ENCODE measurements at regions not wholly inside any gene's neighbourhood (a gene's known extent, or its start where the extent isn't known, plus 50 kb on each side); places are given as distances from the start of the nearest gene placed in this dataset.

DNA sequence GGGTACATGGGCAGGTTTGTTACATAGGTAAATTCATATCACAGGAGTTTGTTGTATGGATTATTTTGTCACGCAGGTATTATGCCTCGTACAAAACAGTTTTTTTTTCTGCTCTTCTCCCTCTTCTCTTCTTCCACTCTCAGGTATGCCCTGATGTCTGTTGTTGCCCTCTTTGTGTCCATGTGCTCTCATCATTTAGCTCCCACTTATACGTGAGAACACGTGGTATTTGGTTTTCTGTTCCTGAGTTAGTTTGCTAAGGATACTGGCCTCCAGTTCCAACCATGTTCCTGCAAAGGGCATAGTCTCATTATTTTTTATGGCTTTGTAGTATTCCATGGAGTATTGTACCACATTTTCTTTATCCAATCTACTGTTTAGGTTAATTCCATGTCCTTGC lies 65.7 kb downstream of the UNC5CL start:
- DNase-seq (ENCODE audit: low spot score), result no peak

- no peak for DNase-seq (ENCODE audit: low spot score)
These were observed 66.2 kb downstream of the UNC5CL start for GRCh38 chr6:40972814-40973213.

DNA sequence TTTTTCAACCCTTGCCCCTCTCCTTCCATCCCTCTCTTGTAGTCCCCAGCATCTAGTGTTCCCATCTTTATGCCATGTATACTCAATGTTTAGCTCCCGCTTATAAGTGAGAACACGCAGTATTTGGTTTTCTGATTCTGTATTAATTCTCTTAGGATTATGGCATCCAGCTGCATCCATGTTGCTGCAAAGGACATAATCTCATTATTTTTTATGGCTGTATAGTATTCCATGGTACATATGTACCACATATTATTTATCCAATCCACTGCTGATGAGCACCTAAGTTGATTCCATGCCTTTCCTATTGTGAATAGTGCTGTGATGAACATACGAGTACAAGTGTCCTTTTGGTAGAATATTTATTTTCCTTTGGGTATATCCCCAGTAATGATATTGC lies 66.8 kb downstream of the UNC5CL start:
- DNase-seq (ENCODE audit: low spot score), result no peak

- DNase-seq (ENCODE audit: low spot score), result no peak
These were observed 70.3 kb downstream of the UNC5CL start for GRCh38 chr6:40968620-40969164.

DNA sequence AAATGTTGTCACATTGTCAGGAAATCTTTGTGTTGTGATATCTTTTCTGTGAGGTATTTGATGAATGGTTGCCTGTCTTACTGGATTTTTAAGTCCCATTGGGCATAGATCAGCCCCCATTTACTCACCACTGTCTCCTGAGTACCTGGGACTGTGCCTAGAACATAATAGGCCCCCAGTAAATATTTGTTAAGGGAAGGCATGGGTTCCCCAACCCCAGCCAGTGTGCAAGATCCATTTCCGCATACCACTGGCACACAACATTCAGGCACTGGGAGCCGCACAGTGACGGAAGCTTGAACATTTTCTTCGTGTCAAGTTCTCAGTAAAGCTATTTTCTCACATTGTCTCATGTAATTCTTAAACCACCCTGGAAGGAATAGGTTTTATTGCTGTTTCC lies 72.2 kb downstream of the UNC5CL start:
- DNase-seq (ENCODE audit: low spot score), result no peak

- DNase-seq (ENCODE audit: low spot score), result no peak
These were observed 74.0 kb downstream of the UNC5CL start for GRCh38 chr6:40965046-40965445.

- DNase-seq (ENCODE audit: low spot score), result no peak
These were observed 76.0 kb downstream of the UNC5CL start for GRCh38 chr6:40963019-40963418.

- no peak for DNase-seq (ENCODE audit: low spot score)
These were observed 76.8 kb downstream of the UNC5CL start for GRCh38 chr6:40962241-40962640.

DNA sequence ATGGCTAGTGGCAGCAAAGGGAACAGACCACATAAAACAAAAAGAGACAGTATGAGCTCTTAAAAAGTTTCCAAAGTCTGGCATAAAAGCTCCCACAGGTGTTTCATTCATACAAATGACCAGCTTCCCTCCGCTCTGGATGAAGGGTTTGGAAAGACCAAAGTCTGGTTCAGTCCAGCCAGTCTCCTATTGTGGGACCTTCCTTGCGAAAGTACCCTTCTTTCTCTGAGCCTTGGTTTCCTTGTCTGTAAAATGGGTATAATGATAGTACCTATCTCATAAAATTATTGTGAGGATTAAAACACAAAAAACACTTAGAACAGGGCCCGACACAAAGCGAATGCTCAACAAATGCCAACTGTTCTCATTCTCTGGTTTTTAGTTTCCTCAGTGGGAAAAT lies 77.2 kb downstream of the UNC5CL start:
- DNase-seq (ENCODE audit: low spot score), result no peak

DNA sequence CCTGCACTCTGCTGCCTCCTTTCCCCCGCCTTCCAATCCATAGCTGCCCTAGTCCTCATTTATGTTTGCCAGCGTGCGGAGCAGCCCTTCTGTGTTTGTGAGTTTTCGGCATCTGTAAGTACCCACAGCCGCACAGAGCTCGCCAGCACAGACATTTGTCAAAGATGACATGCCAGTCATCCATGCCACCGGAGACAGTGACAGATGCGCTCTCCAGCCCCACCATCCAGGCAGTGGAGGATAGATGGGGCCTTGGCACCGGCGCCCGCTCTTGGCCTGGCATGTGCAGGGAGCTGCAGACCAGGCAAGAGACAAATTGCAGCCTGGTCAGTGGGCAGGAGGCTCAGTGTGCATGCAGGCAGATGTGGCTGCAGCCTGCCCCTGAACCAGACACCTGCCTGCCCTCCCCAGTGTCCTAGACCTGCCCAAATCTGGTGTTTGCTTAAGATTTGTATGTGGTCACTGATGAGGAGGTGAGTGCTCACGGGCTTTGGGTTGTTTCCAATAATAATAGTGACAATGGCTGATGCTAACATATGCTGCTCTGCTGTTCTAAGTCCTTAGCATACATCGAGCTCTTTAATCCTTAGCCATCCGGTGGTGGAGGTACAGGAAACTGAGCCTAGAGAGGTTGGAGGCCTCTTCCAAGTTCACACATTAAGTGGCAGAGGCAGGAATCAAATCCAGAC lies 78.1 kb downstream of the UNC5CL start:
- DNase-seq (ENCODE audit: low spot score), result no peak

DNA sequence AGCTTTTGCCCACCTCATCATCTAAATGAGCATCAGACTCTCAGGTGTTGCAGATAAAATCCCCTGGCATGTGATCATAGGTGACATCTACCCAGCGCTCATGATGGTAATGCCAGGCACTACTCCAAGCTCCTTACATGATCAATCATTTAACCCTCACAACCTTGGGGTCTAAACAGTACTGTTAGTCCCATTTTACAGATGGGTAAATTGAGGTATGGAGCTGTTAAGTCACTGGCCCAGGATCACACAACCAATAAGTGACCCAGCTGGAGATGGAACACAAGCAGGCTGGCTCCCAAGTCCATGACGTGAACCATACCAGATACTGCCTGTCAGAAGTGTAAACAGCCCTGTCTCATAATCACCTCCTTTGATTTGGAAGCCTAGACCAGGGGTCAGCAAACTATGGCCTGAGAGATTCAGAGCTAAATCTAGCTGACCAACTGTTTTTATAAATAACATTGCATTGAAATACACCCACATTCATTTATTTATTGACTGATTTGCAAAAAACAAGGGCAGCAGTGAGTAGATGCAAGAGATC lies 79.2 kb downstream of the UNC5CL start:
- DNase-seq (ENCODE audit: low spot score), result no peak

DNA sequence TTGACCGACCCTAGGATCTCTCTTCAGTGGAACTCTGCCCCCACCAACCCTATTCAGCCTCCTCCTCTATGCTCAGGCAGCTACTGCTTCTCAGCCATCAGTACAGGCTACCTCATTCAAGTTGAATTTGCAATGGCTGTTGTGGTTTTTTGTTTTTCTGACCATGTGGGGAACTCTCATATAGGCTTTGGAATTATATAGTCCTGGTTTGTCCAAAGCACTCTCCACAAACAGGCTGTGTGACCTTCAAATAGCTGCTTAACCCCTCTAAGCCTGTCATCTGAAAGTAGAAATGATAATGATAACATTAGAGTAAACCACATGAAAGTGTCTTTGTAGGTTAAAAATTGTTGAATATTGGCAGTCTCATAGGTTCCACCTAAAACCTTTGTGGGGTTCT lies 80.3 kb downstream of the UNC5CL start:
- no peak for DNase-seq (ENCODE audit: low spot score)

DNA sequence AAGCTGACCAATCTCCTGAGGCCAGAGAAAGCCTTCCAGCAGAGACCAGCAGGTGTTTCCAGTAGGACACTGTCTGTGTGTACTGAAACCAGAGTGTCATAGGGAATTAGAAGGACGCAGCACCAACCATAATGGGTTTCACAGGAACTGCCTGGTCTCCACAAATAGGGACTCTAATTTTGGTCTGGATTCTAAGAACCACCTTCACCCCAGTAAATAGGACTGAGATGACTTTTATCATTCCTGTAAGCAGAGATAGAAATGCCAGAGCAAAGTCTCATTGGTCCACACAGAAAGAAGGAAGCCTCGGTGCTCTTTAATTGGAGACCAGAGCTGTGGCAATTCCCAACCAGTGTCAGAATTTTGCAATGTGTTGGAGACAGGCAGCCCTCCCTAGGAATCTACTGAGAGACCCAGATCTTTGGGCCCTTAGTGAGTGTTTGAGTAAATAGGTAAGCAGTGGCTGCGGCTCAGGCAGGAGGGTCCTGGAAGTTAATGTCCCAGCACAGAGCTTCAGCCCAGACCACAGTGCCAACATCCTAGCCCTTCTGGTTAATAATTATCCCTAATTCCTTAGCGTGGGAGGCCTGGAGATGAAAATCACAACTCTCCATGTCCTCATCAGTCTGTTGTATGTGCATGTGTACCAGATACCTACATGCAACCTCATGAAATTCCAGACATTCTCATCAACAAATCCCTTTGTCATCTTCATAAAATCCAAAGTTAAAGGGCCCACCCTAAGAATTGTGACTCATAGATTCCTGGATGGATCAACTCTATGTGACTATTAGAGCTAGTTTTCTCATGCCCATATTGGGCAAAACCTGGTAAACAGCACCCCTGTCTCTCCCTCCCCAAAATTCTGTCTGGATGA lies 81.2 kb downstream of the UNC5CL start:
- no peak for DNase-seq (ENCODE audit: low spot score)

GRCh38 chr6:40956936-40957335 lies 82.1 kb downstream of the UNC5CL start:
- DNase-seq (ENCODE audit: low spot score), result no peak

- no peak for DNase-seq (ENCODE audit: low spot score)
These were observed 83.9 kb downstream of the UNC5CL start for GRCh38 chr6:40955178-40955545.

- no peak for DNase-seq (ENCODE audit: low spot score)
These were observed 84.4 kb downstream of the UNC5CL start for GRCh38 chr6:40954446-40955177.

- no peak for DNase-seq (ENCODE audit: low spot score)
These were observed 85.5 kb downstream of the UNC5CL start for GRCh38 chr6:40953486-40953885.

DNA sequence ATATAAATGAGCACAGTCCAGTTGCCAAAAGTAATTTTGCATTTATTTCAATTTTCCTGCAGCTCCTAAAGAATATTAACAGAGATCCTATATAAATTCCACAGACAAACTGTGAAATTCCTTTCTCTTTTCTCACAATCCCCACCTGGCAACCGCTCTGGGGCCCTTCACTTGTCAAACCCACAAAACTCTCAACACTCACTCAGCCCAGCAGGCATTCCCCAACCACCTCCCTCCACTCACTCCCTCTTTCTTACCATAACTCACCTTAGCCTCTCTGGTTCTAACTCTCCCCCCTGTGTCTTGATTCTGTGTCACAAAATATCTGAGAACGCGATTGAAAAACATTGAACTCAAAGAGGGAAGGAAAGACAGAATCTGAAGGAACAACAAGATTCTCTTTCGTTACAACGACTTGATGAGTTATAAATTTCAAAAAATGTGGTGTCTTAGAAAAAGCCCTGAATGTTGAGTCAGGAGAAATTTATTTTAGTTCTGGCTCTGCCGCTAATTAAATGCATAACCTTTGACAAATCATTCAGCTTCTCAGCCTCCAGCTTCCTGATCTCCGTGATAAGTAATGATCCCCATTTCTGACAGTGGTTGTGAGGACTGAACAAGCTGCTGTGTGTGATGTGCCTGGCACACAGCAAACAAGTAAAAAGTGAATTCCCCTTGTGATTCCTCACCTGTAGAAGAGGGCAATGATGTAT lies 87.9 kb downstream of the UNC5CL start:
- DNase-seq (ENCODE audit: low spot score), result no peak

- no peak for DNase-seq (ENCODE audit: low spot score)
These were observed 90.5 kb downstream of the UNC5CL start for GRCh38 chr6:40948570-40948969.

GRCh38 chr6:40947876-40948526 lies 91.0 kb downstream of the UNC5CL start:
- no peak for DNase-seq (ENCODE audit: low spot score)

- DNase-seq (ENCODE audit: low spot score), result no peak
These were observed 92.2 kb downstream of the UNC5CL start for GRCh38 chr6:40946738-40947301.

All from ecto neural progenitor cell (in vitro differentiated cells).